OCI-LY7 (cell line): ENCODE measurements at regions not wholly inside any gene's neighbourhood (a gene's known extent, or its start where the extent isn't known, plus 50 kb on each side); places are given as distances from the start of the nearest gene placed in this dataset.
"Not testable (repeated sequence)": the region's sequence is repeated elsewhere in the genome, so short reads cannot be mapped to it uniquely, and the experiment has no call there.

Experiments used
- BruUV-seq: library from RNA; stranded (reverse); fragments of 400-500 nt; replicated peaks from 2 replicates; lab custom pipeline; 2021; lab: Mats Ljungman, UMichigan
- CTCF ChIA-PET: fragments of 300-600 bp; sonication (Branson Sonifier 250); formaldehyde crosslinking; loops from one replicate; lab custom pipeline; 2022; ENCODE audit warnings: antibody characterized with exemption; ENCODE audit not compliant: unreplicated experiment; lab: Charles Lee
- POLR2A ChIA-PET: fragments of 300-600 bp; sonication (Branson Sonifier 250); formaldehyde crosslinking; loops from one replicate; lab custom pipeline; 2022; ENCODE audit warnings: antibody characterized with exemption; lab: Charles Lee
- DNase-seq: peaks from one replicate; pipeline ENCODE4 v3.0.0-alpha.2; 2015; ENCODE audit warnings: low spot score
- H2AFZ ChIP-seq: fragments of 200-600 bp; sonication (generic), shearing (Covaris generic); 2 replicates; pipeline ENCODE4 v1.6.1; 2014; ENCODE audit warnings: mild to moderate bottlenecking, antibody characterized with exemption, low read length, moderate library complexity
- H3K27ac ChIP-seq: fragments of 200-600 bp; sonication (generic); 2 replicates; pipeline ENCODE4 v1.5.1; 2014; ENCODE audit warnings: mixed run types, low read depth, mild to moderate bottlenecking, moderate library complexity, low read length, inconsistent platforms; ENCODE audit not compliant: poor library complexity, severe bottlenecking
- H3K36me3 ChIP-seq: fragments of 200-600 bp; sonication (generic); 2 replicates; pipeline ENCODE4 v1.6.1; 2014; ENCODE audit warnings: mild to moderate bottlenecking, antibody characterized with exemption, low read length, moderate library complexity, mixed read lengths; ENCODE audit not compliant: insufficient read depth
- H3K4me1 ChIP-seq: fragments of 200-600 bp; sonication (generic); 2 replicates; pipeline ENCODE4 v1.5.1; 2014; ENCODE audit warnings: mild to moderate bottlenecking, low read length; ENCODE audit not compliant: insufficient read depth, poor library complexity, severe bottlenecking
- H3K4me2 ChIP-seq: fragments of 200-600 bp; sonication (generic); 2 replicates; pipeline ENCODE4 v1.6.1; 2014; ENCODE audit warnings: mild to moderate bottlenecking, low read length
- H3K4me3 ChIP-seq: fragments of 200-600 bp; sonication (generic); 2 replicates; pipeline ENCODE4 v1.5.1; 2014; ENCODE audit warnings: mild to moderate bottlenecking, low read depth, low read length; ENCODE audit not compliant: poor library complexity, severe bottlenecking
- H3K79me2 ChIP-seq: fragments of 200-600 bp; sonication (generic); 2 replicates; pipeline ENCODE4 v1.6.1; 2016; ENCODE audit warnings: low read depth, mild to moderate bottlenecking, low read length, moderate library complexity, mixed read lengths; ENCODE audit not compliant: insufficient read depth
- H3K9me2 ChIP-seq: fragments of 200-600 bp; sonication (generic); 2 replicates; pipeline ENCODE4 v1.6.1; 2016; ENCODE audit warnings: mild to moderate bottlenecking, low read length, mixed read lengths; ENCODE audit not compliant: insufficient read depth
- H3K9me3 ChIP-seq: fragments of 200-600 bp; sonication (generic); 2 replicates; pipeline ENCODE4 v1.6.1; 2014; ENCODE audit warnings: mild to moderate bottlenecking, mixed run types, low read length, mixed read lengths
- H4K20me1 ChIP-seq: fragments of 200-600 bp; sonication (generic); 2 replicates; pipeline ENCODE4 v1.6.1; 2014; ENCODE audit warnings: mild to moderate bottlenecking, antibody characterized with exemption, low read length, moderate library complexity, mixed read lengths; ENCODE audit not compliant: insufficient read depth
- CTCF ChIP-seq: fragments of 200-600 bp; sonication (generic); conservative IDR thresholded peaks from 2 replicates; pipeline ENCODE4 v1.5.1; 2014; ENCODE audit warnings: mild to moderate bottlenecking, antibody characterized with exemption, low read length, moderate library complexity, mixed read lengths
- EZH2phosphoT487 ChIP-seq: fragments of 200-600 bp; sonication (generic); IDR thresholded peaks from 2 replicates; pipeline ENCODE4 v1.6.1; 2018; ENCODE audit warnings: low read depth, borderline replicate concordance, mild to moderate bottlenecking, mixed run types, antibody characterized with exemption, low read length, moderate library complexity, mixed read lengths
- intact Hi-C: fragments of 100-400 bp; cut with micrococcal nuclease; formaldehyde crosslinking; loops from one replicate; pipeline ENCODE4 v1.10.0; 2022; ENCODE audit not compliant: unreplicated experiment

GRCh38 chr20:29762620-29763019 is 1494.8 kb upstream of the DEFB115 start:
- Histone ChIP-seq H3K79me2 (no peaks in the 10 kb centered on the region), H3K9me3 (no peaks in the 10 kb centered on the region), H3K4me1 (no peaks in the 10 kb centered on the region), H2AFZ (no peak overlapping the region), H3K9me2 (no peaks in the 10 kb centered on the region), H4K20me1 (no peaks in the 10 kb centered on the region), H3K4me3 (no peak overlapping the region), H3K4me2 (no peak overlapping the region), H3K27ac (no peak overlapping the region), H3K36me3 (no peaks in the 10 kb centered on the region)
- TF ChIP-seq EZH2phosphoT487: no peak
- TF ChIP-seq CTCF: no peak
- intact Hi-C loops: no loop called here
- no peak for DNase-seq
- ChIA-PET CTCF (no interaction called here), POLR2A (no interaction called here)
- no TSS peak for BruUV-seq

GRCh38 chr20:29763821-29764511 is 1493.5 kb upstream of the DEFB115 start:
- H3K9me2 ChIP-seq: no peaks in the 10 kb centered on the region
- no peak for DNase-seq
- POLR2A ChIA-PET: no interaction called here
- H3K79me2 ChIP-seq: no peaks in the 10 kb centered on the region
- no peak overlapping the region for H3K4me3 ChIP-seq
- TF ChIP-seq CTCF (no peak), EZH2phosphoT487 (no peak)
- H3K9me3 ChIP-seq: no peaks in the 10 kb centered on the region
- H3K36me3 ChIP-seq: no peaks in the 10 kb centered on the region
- intact Hi-C loops: no loop called here
- no TSS peak for BruUV-seq
- no peaks in the 10 kb centered on the region for H4K20me1 ChIP-seq
- H2AFZ ChIP-seq: no peak overlapping the region
- H3K4me1 ChIP-seq: no peaks in the 10 kb centered on the region
- H3K27ac ChIP-seq: no peak overlapping the region
- CTCF ChIA-PET: no interaction called here
- no peak overlapping the region for H3K4me2 ChIP-seq

GRCh38 chr20:29764922-29765610 is 1492.4 kb upstream of the DEFB115 start:
- intact Hi-C loops, H3K4me1 ChIP-seq, H3K4me3 ChIP-seq, H3K79me2 ChIP-seq, H3K9me2 ChIP-seq, CTCF ChIA-PET, H4K20me1 ChIP-seq, H3K4me2 ChIP-seq, H3K9me3 ChIP-seq, H3K36me3 ChIP-seq, POLR2A ChIA-PET, H3K27ac ChIP-seq, BruUV-seq, H2AFZ ChIP-seq: not testable (repeated sequence)
- DNase-seq: peak; percentile 11
- TF ChIP-seq CTCF: peak; percentile 69

- H3K36me3 ChIP-seq, H3K4me2 ChIP-seq, BruUV-seq, H3K27ac ChIP-seq, H2AFZ ChIP-seq, POLR2A ChIA-PET, H4K20me1 ChIP-seq, H3K4me1 ChIP-seq, DNase-seq, CTCF ChIA-PET, H3K9me3 ChIP-seq, H3K79me2 ChIP-seq, intact Hi-C loops, H3K4me3 ChIP-seq, H3K9me2 ChIP-seq: not testable (repeated sequence)
Measured at GRCh38 chr20:29778033-29778432, 1479.4 kb upstream of the DEFB115 start.
